Kidney epithelial cell (primary cell): ENCODE measurements at regions not wholly inside any gene's neighbourhood (a gene's known extent, or its start where the extent isn't known, plus 50 kb on each side); places are given as distances from the start of the nearest gene placed in this dataset.

Source experiments
- DNase-seq: peaks from one replicate; pipeline ENCODE4 v3.0.0-alpha.2; 2010; ENCODE audit warnings: low read depth
- H3K27me3 ChIP-seq: 2 replicates; pipeline ENCODE4 v1.6.0; 2011; ENCODE audit warnings: low read length; ENCODE audit not compliant: control insufficient read depth, insufficient read depth
- H3K36me3 ChIP-seq: 2 replicates; pipeline ENCODE4 v1.5.1; 2011; ENCODE audit warnings: low read length; ENCODE audit not compliant: control insufficient read depth, insufficient read depth
- H3K4me3 ChIP-seq: 2 replicates; pipeline ENCODE4 v1.5.1; 2011; ENCODE audit warnings: low read depth, mild to moderate bottlenecking, control low read depth, low read length
- TF ChIP-seq, protein P1 (sequence below): IDR thresholded peaks from 2 replicates; pipeline ENCODE4 v1.5.1; 2011; ENCODE audit warnings: mild to moderate bottlenecking, moderate library complexity, low read length, control low read depth, inconsistent platforms; ENCODE audit not compliant: insufficient read depth, poor library complexity, severe bottlenecking

DNA sequence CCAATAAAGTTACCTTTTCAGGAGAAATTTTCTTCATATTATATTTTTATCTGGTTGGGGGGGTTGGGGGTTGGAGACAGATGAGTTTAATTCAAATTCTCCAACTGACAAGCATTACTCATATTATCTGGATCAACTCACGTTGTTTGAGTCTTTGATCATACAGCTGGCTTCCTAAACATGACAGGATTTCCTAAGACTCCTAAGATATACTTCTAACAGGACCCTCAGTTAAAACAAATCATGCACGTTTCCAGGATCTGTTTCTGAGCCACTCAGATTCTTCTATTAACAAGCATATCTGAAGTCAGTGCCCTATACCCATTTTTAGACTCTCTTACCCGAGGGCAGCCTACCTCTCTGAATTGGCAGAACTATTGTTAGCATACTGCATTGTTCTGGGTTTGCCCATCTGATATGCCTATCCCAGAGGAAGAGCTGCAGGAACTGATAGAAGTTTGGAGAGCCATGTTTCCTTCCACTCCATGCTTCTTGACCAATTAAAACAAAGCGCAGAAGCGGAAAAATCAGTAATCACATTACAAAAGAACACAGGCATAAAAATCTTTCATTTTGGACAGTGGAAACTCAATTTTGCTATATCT, 653.9 kb downstream of the LTN1 start:
- H3K36me3 ChIP-seq = no peaks in the 10 kb centered on the region
- H3K4me3 ChIP-seq = no peak overlapping the region
- H3K27me3 ChIP-seq = no peaks in the 10 kb centered on the region
- no peak for DNase-seq
- TF ChIP-seq, protein P1, sequence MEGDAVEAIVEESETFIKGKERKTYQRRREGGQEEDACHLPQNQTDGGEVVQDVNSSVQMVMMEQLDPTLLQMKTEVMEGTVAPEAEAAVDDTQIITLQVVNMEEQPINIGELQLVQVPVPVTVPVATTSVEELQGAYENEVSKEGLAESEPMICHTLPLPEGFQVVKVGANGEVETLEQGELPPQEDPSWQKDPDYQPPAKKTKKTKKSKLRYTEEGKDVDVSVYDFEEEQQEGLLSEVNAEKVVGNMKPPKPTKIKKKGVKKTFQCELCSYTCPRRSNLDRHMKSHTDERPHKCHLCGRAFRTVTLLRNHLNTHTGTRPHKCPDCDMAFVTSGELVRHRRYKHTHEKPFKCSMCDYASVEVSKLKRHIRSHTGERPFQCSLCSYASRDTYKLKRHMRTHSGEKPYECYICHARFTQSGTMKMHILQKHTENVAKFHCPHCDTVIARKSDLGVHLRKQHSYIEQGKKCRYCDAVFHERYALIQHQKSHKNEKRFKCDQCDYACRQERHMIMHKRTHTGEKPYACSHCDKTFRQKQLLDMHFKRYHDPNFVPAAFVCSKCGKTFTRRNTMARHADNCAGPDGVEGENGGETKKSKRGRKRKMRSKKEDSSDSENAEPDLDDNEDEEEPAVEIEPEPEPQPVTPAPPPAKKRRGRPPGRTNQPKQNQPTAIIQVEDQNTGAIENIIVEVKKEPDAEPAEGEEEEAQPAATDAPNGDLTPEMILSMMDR = no peak

DNA sequence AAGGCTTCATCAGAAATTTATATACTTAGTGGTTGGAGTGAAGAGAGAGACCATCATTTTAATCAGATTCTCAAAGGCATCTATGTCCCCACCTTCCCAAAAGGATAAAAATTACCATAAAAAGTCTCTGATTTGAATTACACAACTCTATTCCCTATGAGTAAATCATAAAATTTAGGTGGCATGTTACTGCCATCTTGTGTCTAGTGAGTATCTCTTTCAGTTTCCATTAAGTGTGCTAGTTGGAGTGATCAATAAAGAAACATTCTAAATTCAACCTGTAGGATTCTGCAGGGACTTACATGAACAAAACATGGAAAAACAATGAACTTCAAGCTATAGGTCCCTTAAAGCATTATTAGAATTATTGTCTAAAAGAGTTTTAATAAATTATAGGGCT, 655.4 kb downstream of the LTN1 start:
- no peaks in the 10 kb centered on the region for H3K36me3 ChIP-seq
- TF ChIP-seq, protein P1 = peak; percentile 26
- H3K4me3 ChIP-seq = no peak overlapping the region
- DNase-seq = no peak
- H3K27me3 ChIP-seq = no peaks in the 10 kb centered on the region

- Histone ChIP-seq H3K27me3 (no peaks in the 10 kb centered on the region), H3K4me3 (no peak overlapping the region), H3K36me3 (no peaks in the 10 kb centered on the region)
- peak; percentile 47 for DNase-seq
- TF ChIP-seq, protein P1 = peak; percentile 45
Measured at GRCh38 chr21:28336314-28336713, 656.4 kb downstream of the LTN1 start.

- peak; percentile 60 for DNase-seq
- TF ChIP-seq, protein P1 = no peak
- Histone ChIP-seq H3K27me3 (no peaks in the 10 kb centered on the region), H3K36me3 (no peaks in the 10 kb centered on the region), H3K4me3 (no peak overlapping the region)
Measured at GRCh38 chr21:28334407-28334806, 658.3 kb downstream of the LTN1 start.

DNA sequence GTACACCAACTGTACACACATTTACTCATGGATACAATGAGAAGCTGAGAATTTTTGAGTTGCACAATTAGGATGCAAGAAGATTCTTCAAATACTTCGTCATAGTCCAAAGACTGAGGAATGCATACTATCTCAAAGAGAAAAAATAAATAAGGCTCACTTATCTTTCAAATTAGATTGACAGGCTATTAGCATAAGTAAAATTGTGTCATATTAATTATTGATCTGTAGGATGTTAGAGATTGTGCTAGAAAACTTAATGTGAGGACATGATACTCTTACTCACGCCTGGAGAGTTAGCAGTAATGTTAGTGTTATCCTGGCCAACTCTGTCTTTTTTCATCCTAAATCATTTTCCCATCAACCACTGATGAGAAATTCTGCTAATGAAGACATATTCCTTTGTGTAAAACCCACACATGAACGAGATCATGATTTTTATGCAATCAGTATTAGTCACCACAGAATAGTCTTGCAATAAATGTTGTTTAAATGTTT, 659.0 kb downstream of the LTN1 start:
- TF ChIP-seq, protein P1 = no peak
- peak; percentile 34 for DNase-seq
- no peak overlapping the region for H3K4me3 ChIP-seq

DNA sequence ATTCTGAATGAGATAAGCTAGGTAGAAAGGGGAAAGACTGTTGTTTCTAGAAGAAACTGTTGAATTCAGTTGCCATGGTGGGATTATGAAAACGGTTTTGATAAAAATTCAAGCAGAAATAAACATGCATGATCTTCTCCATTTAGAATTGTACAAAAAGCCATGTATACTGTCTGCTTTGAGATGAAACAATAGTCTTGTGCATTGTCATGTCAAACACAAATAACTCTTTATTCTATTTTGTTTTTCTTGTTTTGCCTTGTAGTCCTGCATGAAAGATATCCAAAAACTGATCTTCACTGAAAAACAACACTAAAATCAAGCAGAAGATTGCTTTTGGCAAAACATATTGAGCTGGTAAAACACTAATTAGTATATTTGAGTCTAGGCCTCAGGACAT, 659.9 kb downstream of the LTN1 start:
- no peak overlapping the region for H3K4me3 ChIP-seq

More for the DNA sequence above, 659.0 kb downstream of the LTN1 start:
- Histone ChIP-seq H3K36me3 (no peaks in the 10 kb centered on the region), H3K27me3 (no peaks in the 10 kb centered on the region)

More for the DNA sequence above, 659.9 kb downstream of the LTN1 start:
- no peak for DNase-seq
- Histone ChIP-seq H3K27me3 (no peaks in the 10 kb centered on the region), H3K36me3 (no peaks in the 10 kb centered on the region)
- TF ChIP-seq, protein P1 = no peak
